ENCODE measurements at regions not wholly inside any gene's neighbourhood (a gene's known extent, or its start where the extent isn't known, plus 50 kb on each side); places are given as distances from the start of the nearest gene placed in this dataset.
A peak's percentile ranks its signal among the peaks of the same experiment; 100 is the strongest.
"Not testable (repeated sequence)": the region's sequence is repeated elsewhere in the genome, so short reads cannot be mapped to it uniquely, and the experiment has no call there.

DNA sequence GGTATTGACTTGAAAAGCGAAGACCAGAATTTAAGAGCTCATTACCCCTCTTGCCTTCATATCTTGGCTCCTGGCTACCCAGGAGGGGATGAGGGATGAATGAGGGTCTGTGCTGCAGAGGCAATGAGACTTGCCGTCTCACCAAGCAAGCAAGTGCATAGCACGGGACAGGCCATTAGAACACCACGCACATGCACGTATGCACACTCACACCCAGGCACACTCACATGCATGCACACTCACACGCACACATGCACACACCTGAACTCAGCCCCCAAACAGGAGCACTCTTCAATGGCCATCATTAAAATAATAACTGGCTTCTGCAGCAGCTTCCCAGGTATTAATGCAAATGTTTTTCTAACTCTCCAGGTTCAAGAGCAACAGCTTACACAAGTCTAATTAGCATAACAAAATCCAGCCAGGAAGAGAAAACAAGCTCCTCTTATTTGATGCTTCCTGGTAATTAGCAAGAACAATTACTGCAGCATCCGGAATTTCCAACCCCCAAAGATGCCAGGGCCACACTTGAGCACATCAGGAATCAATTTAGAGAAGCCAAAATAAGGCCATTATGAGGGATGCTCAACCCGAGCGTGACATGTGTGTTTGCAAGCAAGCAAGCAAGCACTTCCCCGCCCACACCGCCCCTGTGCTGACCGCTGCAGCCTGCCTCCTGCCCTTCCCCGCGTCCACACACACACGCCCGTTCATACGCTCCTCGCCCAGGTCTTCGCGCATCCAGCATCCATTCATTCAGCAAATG lies 171.6 kb upstream of the TNRC6C start:
- DNase-seq: no peak

DNA sequence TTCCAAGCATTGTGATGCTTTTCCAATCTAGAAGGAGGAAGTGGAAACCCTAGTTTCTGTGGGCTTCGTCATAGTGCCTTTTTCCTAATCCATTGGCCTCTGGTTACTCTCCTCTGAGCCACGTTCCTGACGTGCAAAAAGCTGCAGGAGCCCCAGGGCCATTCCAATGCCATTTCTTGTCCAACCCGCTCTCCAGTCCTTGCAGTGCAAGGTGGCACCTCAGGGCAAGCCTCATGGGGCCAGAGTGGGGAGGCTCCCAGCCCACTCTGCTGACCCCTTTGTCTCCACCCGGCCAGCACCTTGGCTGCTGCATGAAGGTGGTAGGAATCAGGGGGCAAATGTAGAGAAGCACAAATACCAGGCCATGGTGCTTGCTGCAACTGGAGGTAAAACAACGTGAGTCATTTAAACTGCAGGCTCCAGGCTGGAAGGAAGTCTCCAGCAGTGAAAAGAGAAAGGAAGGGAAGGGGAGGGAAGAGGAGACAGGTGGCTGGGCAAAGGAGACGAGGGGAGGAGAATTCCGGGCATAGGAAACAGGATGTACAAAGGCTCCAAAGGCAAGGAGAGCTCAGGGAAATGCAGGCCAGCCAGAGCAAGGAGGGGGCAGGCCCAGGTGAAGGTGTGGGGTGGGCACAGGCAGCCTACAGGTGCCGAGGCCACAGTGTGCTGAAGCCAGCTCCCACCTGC lies 168.2 kb upstream of the TNRC6C start:
- DNase-seq: no peak

DNA sequence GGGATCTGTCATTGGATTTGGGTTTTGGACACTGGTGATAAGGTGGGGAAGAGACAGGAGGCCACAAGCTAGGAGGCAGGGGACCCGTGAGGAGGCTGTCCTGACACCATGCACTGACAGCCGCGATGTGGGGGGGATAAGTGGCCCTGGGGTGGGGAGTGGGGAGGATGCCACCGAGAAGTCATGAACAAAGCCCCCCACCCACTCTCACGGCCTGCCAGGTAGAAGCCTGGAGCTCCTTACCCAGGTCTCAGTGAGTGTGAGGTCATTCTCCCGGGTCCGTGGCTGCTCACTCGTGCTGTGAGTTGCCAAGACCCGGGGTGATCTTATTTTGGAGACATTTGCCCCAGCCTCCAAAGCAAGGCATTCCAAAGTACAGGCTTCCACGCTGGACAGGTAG lies 165.9 kb upstream of the TNRC6C start:
- no peak for DNase-seq

GRCh38 chr17:77793146-77793970 lies 165.1 kb upstream of the TNRC6C start:
- no peak for DNase-seq

- DNase-seq: no peak
Measured at GRCh38 chr17:77793971-77794235, 164.6 kb upstream of the TNRC6C start.

GRCh38 chr17:77794846-77795245 lies 163.7 kb upstream of the TNRC6C start:
- DNase-seq: no peak

- no peak for DNase-seq
Measured at GRCh38 chr17:77795685-77796084, 162.8 kb upstream of the TNRC6C start.

DNA sequence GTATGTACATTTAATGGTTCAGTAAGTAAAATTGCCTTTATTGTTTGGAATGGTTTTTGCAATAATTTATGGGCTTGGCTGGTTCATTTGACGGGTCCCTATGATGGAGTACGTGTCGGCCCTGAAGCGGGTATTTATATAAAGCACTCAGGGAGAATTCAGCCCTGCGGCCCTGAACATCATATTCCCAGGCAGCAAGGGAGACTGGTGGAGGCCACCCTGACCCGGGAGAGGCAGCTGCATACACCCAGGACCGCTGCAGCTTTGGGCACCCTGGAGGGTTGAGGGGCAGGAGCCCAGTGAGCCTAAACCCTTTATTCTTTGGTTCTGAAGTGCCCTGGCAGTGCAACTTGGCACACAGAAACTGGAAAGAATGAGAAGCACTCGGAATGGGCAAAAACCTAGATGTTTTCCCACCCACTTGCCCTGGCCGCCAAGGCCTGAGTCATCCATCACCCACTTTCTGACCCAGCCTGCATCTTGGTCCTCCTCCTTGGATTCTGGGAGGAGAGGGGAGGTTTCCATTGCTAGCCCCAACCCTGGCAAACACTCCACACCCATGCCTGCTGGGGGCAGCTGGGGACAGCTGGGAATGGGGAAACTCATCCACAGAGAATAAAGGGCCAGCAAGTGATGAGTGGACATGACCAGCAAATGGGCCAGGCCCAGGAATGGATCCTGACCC lies 162.2 kb upstream of the TNRC6C start:
- no peak for DNase-seq

- DNase-seq: no peak
Measured at GRCh38 chr17:77798031-77798430, 160.5 kb upstream of the TNRC6C start.

DNA sequence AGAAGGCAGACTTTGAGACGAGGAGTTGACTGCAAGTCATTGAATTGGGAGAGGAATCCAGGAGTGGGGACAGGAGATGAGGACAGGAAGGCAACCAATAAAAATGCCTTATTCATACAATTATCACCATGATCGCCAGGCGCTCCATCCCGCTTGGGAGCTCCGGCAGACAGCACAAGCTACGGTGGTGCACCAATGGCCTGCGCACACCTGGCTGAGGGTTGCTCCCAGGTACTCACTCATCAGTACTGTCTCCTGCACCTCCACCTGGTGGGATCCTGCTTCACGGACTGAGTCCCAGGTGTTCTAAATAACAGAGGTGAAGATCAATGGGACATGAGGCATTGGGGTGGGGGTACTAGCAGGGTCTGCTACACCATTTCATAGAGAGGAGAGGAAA lies 160.0 kb upstream of the TNRC6C start:
- DNase-seq: no peak

DNA sequence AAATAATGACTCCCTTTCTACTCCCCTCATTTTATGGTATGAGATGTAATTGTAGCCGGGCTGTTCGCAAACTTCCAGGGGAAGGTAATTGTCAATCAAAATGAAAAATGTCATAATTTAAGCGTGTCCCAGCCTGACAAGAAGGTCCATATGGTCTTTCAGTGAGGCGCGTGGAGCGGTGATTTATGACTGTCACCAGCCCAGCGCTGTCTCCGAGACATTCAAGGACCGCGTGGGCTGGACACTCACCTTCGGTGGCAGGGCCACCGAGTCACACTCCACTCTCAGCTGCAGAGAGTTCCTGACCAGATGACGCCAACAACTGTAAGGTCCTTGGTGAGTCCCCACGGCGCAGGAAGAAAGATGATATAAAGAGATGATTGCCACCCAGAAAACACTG lies 157.7 kb upstream of the TNRC6C start:
- DNase-seq: peak; percentile 92

- DNase-seq: peak; percentile 91
Measured at GRCh38 chr17:77801545-77802332, 156.8 kb upstream of the TNRC6C start.

GRCh38 chr17:77802333-77802615 lies 156.2 kb upstream of the TNRC6C start:
- no peak for DNase-seq

DNA sequence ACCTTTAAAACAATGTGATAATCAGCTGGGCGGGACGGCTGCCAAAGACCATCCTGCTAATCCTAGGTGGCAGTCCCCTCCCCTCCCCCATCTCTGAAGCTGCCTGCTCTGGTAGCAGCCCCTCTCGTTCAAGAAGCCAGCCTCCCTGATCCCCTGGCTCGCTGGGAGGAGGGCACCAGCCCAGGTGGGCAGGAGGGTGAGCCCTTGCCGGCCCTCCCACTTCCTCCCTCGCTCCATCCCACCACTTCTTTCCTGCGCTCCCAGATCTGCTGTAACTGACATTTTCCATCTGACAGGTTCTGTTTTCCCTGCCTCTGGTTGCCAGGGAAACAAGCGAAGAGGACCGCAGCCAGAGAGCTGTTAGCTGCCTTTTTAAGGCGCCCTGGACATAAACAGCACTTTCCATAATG lies 155.7 kb upstream of the TNRC6C start:
- peak; percentile 90 for DNase-seq

- no peak for DNase-seq
Measured at GRCh38 chr17:77803726-77804125, 154.8 kb upstream of the TNRC6C start.

GRCh38 chr17:77804796-77805426 lies 153.6 kb upstream of the TNRC6C start:
- no peak for DNase-seq

GRCh38 chr17:77805970-77806369 lies 152.5 kb upstream of the TNRC6C start:
- not testable (repeated sequence) for DNase-seq

- DNase-seq: no peak
Measured at GRCh38 chr17:77807051-77807745, 151.3 kb upstream of the TNRC6C start.

GRCh38 chr17:77807746-77808441 lies 150.6 kb upstream of the TNRC6C start:
- DNase-seq: no peak

DNA sequence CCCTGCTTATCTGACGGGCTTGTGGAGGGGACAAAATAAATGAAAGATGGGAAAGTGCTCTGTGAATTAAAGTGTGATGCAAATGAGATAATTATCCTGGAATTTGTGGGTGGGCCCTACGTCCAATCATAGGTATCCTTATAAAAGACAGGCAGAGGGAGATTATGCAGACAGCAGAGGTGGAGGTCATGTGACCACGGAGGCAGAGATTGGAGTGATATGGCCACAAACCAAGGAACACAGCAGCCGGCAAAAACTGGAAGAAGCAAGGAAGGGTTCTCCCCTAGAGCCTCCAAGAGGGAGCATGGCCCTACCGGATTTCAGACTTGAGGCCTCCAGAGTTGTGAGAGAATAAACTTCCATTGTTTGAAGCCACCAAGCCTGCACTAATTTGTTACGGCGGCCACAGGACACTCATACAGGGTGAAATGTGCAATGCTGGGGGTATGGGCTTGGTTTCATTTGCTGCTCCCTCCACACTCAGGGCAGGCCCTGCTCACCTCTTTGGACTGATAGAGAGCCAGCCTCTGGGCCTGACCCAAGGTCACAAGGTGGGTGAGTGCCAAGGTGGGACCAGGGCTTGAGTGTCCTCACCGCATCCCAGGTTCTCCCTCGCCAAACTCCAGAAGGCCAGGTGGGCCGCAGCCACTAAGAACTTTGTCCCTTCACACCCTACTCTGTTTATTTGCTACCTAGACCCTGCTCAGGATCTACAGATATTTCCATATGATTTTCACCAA lies 149.6 kb upstream of the TNRC6C start:
- DNase-seq: no peak
